NAMALWA (cell line): ENCODE measurements at regions not wholly inside any gene's neighbourhood (a gene's known extent, or its start where the extent isn't known, plus 50 kb on each side); places are given as distances from the start of the nearest gene placed in this dataset.

Experiments
- DNase-seq: peaks from one replicate; pipeline ENCODE4 v3.0.0-alpha.2; 2015; ENCODE audit warnings: low spot score

GRCh38 chr4:33334416-33334815, 2614.2 kb downstream of the PCDH7 start:
- DNase-seq, result no peak

- no peak for DNase-seq
These were observed 2619.6 kb downstream of the PCDH7 start for GRCh38 chr4:33339762-33340161.

- no peak for DNase-seq
These were observed 2620.0 kb downstream of the PCDH7 start for GRCh38 chr4:33340168-33340567.

- DNase-seq, result no peak
These were observed 2629.2 kb downstream of the PCDH7 start for GRCh38 chr4:33349376-33349775.

- no peak for DNase-seq
These were observed 2637.0 kb downstream of the PCDH7 start for GRCh38 chr4:33357121-33357520.

- DNase-seq, result no peak
These were observed 2649.3 kb downstream of the PCDH7 start for GRCh38 chr4:33369446-33369845.

GRCh38 chr4:33381816-33382215, 2661.6 kb downstream of the PCDH7 start:
- DNase-seq, result no peak

GRCh38 chr4:33386764-33387163, 2666.6 kb downstream of the PCDH7 start:
- peak; percentile 14 for DNase-seq

- DNase-seq, result no peak
These were observed 2670.8 kb downstream of the PCDH7 start for GRCh38 chr4:33390976-33391375.

- DNase-seq, result no peak
These were observed 2675.7 kb downstream of the PCDH7 start for GRCh38 chr4:33395731-33396485.

- no peak for DNase-seq
These were observed 2680.3 kb downstream of the PCDH7 start for GRCh38 chr4:33400504-33400903.

- DNase-seq, result no peak
These were observed 2687.3 kb downstream of the PCDH7 start for GRCh38 chr4:33407496-33407895.

- DNase-seq, result no peak
These were observed 2691.0 kb downstream of the PCDH7 start for GRCh38 chr4:33411182-33411581.

- no peak for DNase-seq
These were observed 2701.7 kb downstream of the PCDH7 start for GRCh38 chr4:33421887-33422286.

- no peak for DNase-seq
These were observed 2702.5 kb downstream of the PCDH7 start for GRCh38 chr4:33422656-33423055.

- DNase-seq, result no peak
These were observed 2705.8 kb downstream of the PCDH7 start for GRCh38 chr4:33425936-33426335.

GRCh38 chr4:33427676-33428075, 2707.5 kb downstream of the PCDH7 start:
- no peak for DNase-seq

- no peak for DNase-seq
These were observed 2709.8 kb downstream of the PCDH7 start for GRCh38 chr4:33429971-33430370.

GRCh38 chr4:33437406-33437805, 2717.2 kb downstream of the PCDH7 start:
- DNase-seq, result no peak

- DNase-seq, result no peak
These were observed 2726.8 kb downstream of the PCDH7 start for GRCh38 chr4:33446953-33447352.

GRCh38 chr4:33448948-33449347, 2728.8 kb downstream of the PCDH7 start:
- no peak for DNase-seq

GRCh38 chr4:33453436-33453835, 2733.3 kb downstream of the PCDH7 start:
- DNase-seq, result no peak

- DNase-seq, result no peak
These were observed 2733.7 kb downstream of the PCDH7 start for GRCh38 chr4:33453916-33454315.

GRCh38 chr4:33465565-33465964, 2745.4 kb downstream of the PCDH7 start:
- no peak for DNase-seq
